DOHH2 (cell line): ENCODE measurements at regions not wholly inside any gene's neighbourhood (a gene's known extent, or its start where the extent isn't known, plus 50 kb on each side); places are given as distances from the start of the nearest gene placed in this dataset.

Experiments used
- CTCF ChIP-seq: fragments of 200-600 bp; sonication (generic); IDR thresholded peaks from one replicate; pipeline ENCODE4 v1.5.1; 2014; ENCODE audit warnings: antibody characterized with exemption, mild to moderate bottlenecking, low read depth, low read length; ENCODE audit not compliant: poor library complexity, severe bottlenecking
- EZH2phosphoT487 ChIP-seq: fragments of 200-600 bp; sonication (generic); IDR thresholded peaks from 2 replicates; pipeline ENCODE4 v1.6.1; 2017; ENCODE audit warnings: borderline replicate concordance, mild to moderate bottlenecking, antibody characterized with exemption, low read length, moderate library complexity, mixed read lengths

GRCh38 chr13:38473305-38473704 is 123.7 kb downstream of the UFM1 start:
- TF ChIP-seq CTCF (no peak), EZH2phosphoT487 (no peak)
